ENCODE measurements at regions not wholly inside any gene's neighbourhood (a gene's known extent, or its start where the extent isn't known, plus 50 kb on each side); places are given as distances from the start of the nearest gene placed in this dataset.

- DNase-seq: no peak
These were observed 292.6 kb upstream of the CAND1 start for GRCh38 chr12:66976526-66976925.

- no peak for DNase-seq
These were observed 290.4 kb upstream of the CAND1 start for GRCh38 chr12:66978802-66979201.

GRCh38 chr12:66979251-66979650 lies 289.9 kb upstream of the CAND1 start:
- DNase-seq: no peak

- DNase-seq: no peak
These were observed 285.1 kb upstream of the CAND1 start for GRCh38 chr12:66984077-66984476.

GRCh38 chr12:66984962-66985361 lies 284.2 kb upstream of the CAND1 start:
- no peak for DNase-seq

GRCh38 chr12:66999141-66999540 lies 270.0 kb upstream of the CAND1 start:
- no peak for DNase-seq

- DNase-seq: no peak
These were observed 267.9 kb upstream of the CAND1 start for GRCh38 chr12:67001251-67001650.

- DNase-seq: no peak
These were observed 266.4 kb upstream of the CAND1 start for GRCh38 chr12:67002720-67003119.

GRCh38 chr12:67006610-67007009 lies 262.5 kb upstream of the CAND1 start:
- DNase-seq: no peak

- DNase-seq: no peak
These were observed 254.5 kb upstream of the CAND1 start for GRCh38 chr12:67014642-67015041.

- no peak for DNase-seq
These were observed 251.1 kb upstream of the CAND1 start for GRCh38 chr12:67018105-67018504.

GRCh38 chr12:67019070-67019469 lies 250.1 kb upstream of the CAND1 start:
- DNase-seq: no peak

- no peak for DNase-seq
These were observed 243.5 kb upstream of the CAND1 start for GRCh38 chr12:67025543-67026114.

- no peak for DNase-seq
These were observed 242.5 kb upstream of the CAND1 start for GRCh38 chr12:67026487-67027246.

- DNase-seq: no peak
These were observed 240.6 kb upstream of the CAND1 start for GRCh38 chr12:67028529-67028928.

GRCh38 chr12:67034110-67034879 lies 234.9 kb upstream of the CAND1 start:
- DNase-seq: no peak

- DNase-seq: no peak
These were observed 234.0 kb upstream of the CAND1 start for GRCh38 chr12:67035121-67035520.

GRCh38 chr12:67038486-67038885 lies 230.7 kb upstream of the CAND1 start:
- no peak for DNase-seq

- DNase-seq: no peak
These were observed 228.9 kb upstream of the CAND1 start for GRCh38 chr12:67039995-67040860.

- no peak for DNase-seq
These were observed 228.4 kb upstream of the CAND1 start for GRCh38 chr12:67040861-67041137.

- no peak for DNase-seq
These were observed 226.4 kb upstream of the CAND1 start for GRCh38 chr12:67042697-67043131.

- no peak for DNase-seq
These were observed 225.4 kb upstream of the CAND1 start for GRCh38 chr12:67043771-67044170.

GRCh38 chr12:67045650-67046049 lies 223.5 kb upstream of the CAND1 start:
- no peak for DNase-seq

Measured in bone marrow (tissue), 2 donors.